Bronchial epithelial cell (primary cell): ENCODE measurements at regions not wholly inside any gene's neighbourhood (a gene's known extent, or its start where the extent isn't known, plus 50 kb on each side); places are given as distances from the start of the nearest gene placed in this dataset.

Experiments
- DNase-seq: peaks from one replicate; pipeline ENCODE4 v3.0.0-alpha.2; 2010; ENCODE audit warnings: low read depth
- FAIRE-seq: peaks from 2 replicates; lab custom pipeline; 2011; peaks lifted over from hg19 to GRCh38; lab: Jason Lieb, UNC
- H3K27me3 ChIP-seq: 2 replicates; pipeline ENCODE4 v1.5.1; 2011; ENCODE audit warnings: low read length; ENCODE audit not compliant: control insufficient read depth, insufficient read depth
- H3K36me3 ChIP-seq: 2 replicates; pipeline ENCODE4 v1.5.1; 2011; ENCODE audit warnings: low read length; ENCODE audit not compliant: control insufficient read depth, insufficient read depth
- H3K4me3 ChIP-seq: 2 replicates; pipeline ENCODE4 v1.5.1; 2011; ENCODE audit warnings: mild to moderate bottlenecking, low read depth, low read length, control low read depth
- TF ChIP-seq, protein P1 (sequence below): IDR thresholded peaks from 2 replicates; pipeline ENCODE4 v1.5.1; 2011; ENCODE audit warnings: mild to moderate bottlenecking, moderate library complexity, low read length, control low read depth, inconsistent platforms; ENCODE audit not compliant: insufficient read depth, severe bottlenecking

- Histone ChIP-seq H3K27me3 (no peaks in the 10 kb centered on the region), H3K36me3 (no peaks in the 10 kb centered on the region), H3K4me3 (no peak overlapping the region)
- FAIRE-seq = no peak
- TF ChIP-seq, protein P1, sequence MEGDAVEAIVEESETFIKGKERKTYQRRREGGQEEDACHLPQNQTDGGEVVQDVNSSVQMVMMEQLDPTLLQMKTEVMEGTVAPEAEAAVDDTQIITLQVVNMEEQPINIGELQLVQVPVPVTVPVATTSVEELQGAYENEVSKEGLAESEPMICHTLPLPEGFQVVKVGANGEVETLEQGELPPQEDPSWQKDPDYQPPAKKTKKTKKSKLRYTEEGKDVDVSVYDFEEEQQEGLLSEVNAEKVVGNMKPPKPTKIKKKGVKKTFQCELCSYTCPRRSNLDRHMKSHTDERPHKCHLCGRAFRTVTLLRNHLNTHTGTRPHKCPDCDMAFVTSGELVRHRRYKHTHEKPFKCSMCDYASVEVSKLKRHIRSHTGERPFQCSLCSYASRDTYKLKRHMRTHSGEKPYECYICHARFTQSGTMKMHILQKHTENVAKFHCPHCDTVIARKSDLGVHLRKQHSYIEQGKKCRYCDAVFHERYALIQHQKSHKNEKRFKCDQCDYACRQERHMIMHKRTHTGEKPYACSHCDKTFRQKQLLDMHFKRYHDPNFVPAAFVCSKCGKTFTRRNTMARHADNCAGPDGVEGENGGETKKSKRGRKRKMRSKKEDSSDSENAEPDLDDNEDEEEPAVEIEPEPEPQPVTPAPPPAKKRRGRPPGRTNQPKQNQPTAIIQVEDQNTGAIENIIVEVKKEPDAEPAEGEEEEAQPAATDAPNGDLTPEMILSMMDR = no peak
- DNase-seq = no peak
Measured at GRCh38 chr1:203954788-203955552, 93.6 kb downstream of the SNRPE start.

DNA sequence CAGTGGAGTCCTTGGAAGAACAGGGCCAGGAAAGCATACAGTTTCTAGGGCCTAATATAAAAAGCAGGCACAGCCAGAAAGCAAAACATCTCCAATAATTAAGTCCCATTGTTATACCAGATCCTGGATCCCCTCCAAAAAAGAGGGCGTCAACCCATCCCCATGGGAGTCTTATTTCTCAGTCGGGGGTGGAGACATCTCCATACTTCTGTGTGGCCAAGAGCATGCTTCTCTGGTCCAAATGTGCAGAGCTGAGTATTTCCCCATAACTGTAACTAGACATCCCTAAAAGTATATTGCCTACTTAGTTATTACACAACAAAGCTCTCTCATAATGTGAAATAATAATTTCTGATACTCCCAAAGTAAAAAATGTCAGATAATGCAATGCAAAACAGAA lies 104.2 kb upstream of the SOX13 start:
- H3K36me3 ChIP-seq = no peaks in the 10 kb centered on the region
- TF ChIP-seq, protein P1 = no peak
- H3K4me3 ChIP-seq = no peak overlapping the region
- FAIRE-seq = no peak
- DNase-seq = no peak
- no peaks in the 10 kb centered on the region for H3K27me3 ChIP-seq

DNA sequence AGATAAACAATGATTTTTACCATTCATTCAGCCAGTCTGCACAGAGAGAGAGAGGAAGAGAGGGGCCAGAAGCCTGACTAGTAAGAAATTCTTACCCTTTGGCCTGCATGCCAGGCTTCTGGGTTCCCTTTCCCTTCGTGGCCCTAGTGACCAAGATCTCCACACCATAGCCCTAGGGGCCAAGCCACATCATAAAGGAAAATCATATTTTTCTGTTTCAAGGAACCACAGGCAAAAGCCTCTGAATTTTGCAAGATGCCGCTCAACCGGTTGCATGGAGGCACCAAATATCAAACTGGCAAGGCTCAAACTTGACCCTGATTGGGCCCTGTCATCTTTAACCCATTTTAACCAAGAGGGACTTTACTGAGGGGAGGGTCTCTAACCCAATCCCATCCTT lies 103.1 kb upstream of the SOX13 start:
- Histone ChIP-seq H3K36me3 (no peaks in the 10 kb centered on the region), H3K27me3 (no peaks in the 10 kb centered on the region), H3K4me3 (no peak overlapping the region)
- DNase-seq (no peak), FAIRE-seq (no peak)
- TF ChIP-seq, protein P1 = no peak

DNA sequence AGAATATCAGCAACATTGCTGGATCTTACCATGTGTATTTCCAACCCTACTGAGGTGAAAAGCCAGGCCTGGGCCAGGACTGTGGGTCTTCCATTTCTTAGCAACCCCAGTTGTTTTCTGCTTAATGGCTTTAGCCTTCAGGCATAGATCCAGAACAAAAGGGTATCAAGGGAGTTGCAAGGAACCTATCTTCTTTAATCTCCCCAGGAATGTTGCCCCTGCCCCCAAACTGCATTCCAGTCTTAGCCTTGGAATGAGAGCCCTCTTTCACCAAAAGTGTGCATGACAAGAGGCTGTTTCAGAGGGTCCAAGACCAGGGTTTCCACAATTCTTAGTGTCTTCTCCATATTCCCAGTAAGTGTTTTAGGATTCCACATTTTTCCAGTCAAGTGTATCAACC lies 87.9 kb upstream of the SOX13 start:
- H3K27me3 ChIP-seq = no peaks in the 10 kb centered on the region
- FAIRE-seq = no peak
- no peak for DNase-seq
- no peaks in the 10 kb centered on the region for H3K36me3 ChIP-seq
- TF ChIP-seq, protein P1 = no peak
- H3K4me3 ChIP-seq = no peak overlapping the region

- TF ChIP-seq, protein P1 = no peak
- peak; percentile 22 for DNase-seq
- no peaks in the 10 kb centered on the region for H3K27me3 ChIP-seq
- H3K36me3 ChIP-seq = no peaks in the 10 kb centered on the region
- no peak for FAIRE-seq
- H3K4me3 ChIP-seq = no peak overlapping the region
Measured at GRCh38 chr1:203985676-203986075, 87.2 kb upstream of the SOX13 start.

GRCh38 chr1:203986887-203987461 lies 85.9 kb upstream of the SOX13 start:
- Histone ChIP-seq H3K4me3 (no peak overlapping the region), H3K36me3 (no peaks in the 10 kb centered on the region), H3K27me3 (no peaks in the 10 kb centered on the region)
- no peak for FAIRE-seq
- DNase-seq = no peak
- TF ChIP-seq, protein P1 = no peak
